ENCODE measurements at regions not wholly inside any gene's neighbourhood (a gene's known extent, or its start where the extent isn't known, plus 50 kb on each side); places are given as distances from the start of the nearest gene placed in this dataset.

DNA sequence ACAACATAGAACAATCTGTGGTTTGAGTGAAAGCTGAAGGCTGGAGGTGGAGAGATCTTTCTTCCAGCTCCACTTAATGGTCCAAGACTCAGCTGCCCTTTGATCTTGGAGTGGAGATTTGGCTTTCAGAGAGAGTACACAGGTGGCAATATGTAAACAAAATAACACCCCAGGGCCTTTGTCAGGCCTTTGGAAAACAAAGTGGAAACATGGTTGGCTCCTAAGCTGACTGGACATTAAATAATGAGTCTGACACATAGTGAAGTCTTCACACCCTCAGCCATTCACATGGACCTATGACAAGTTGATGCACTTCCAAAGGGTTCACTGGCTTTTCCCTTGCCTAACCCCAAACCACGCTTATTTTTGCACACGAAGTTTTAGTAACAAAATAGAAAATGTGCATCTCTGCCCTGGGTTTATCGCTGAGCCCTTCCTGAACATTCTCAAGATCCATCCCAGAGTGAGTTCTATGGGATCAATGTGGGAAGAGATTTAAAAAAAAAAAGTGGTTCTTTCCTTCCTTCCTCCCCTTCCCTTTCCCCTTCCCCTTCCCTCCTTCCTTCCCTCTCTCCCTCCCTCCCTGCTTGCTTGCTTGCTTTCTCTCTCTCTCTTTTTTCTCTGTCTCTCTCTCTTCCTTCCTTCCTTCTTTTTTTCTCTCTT, 201.3 kb upstream of the NT5C1B start:
- Histone ChIP-seq H3K27me3 (ENCODE audit: insufficient read depth, low read depth) (no peaks in the 10 kb centered on the region), H2AFZ (ENCODE audit: low read depth) (no peak overlapping the region), H3K9ac (no peak overlapping the region), H4K20me1 (ENCODE audit: insufficient read depth) (no peaks in the 10 kb centered on the region), H3K79me2 (ENCODE audit: insufficient read depth, low read depth) (no peaks in the 10 kb centered on the region), H3K27ac (no peak overlapping the region), H3K36me3 (ENCODE audit: insufficient read depth) (no peaks in the 10 kb centered on the region), H3K4me2 (no peak overlapping the region), H3K4me3 (IDR thresholded peaks at IDR 0.05; ENCODE audit: insufficient read depth, low read depth, low read length) (no peak overlapping the region), H3K4me1 (ENCODE audit: low read depth, poor library complexity, severe bottlenecking) (no peaks in the 10 kb centered on the region)
- TF ChIP-seq, protein P1, sequence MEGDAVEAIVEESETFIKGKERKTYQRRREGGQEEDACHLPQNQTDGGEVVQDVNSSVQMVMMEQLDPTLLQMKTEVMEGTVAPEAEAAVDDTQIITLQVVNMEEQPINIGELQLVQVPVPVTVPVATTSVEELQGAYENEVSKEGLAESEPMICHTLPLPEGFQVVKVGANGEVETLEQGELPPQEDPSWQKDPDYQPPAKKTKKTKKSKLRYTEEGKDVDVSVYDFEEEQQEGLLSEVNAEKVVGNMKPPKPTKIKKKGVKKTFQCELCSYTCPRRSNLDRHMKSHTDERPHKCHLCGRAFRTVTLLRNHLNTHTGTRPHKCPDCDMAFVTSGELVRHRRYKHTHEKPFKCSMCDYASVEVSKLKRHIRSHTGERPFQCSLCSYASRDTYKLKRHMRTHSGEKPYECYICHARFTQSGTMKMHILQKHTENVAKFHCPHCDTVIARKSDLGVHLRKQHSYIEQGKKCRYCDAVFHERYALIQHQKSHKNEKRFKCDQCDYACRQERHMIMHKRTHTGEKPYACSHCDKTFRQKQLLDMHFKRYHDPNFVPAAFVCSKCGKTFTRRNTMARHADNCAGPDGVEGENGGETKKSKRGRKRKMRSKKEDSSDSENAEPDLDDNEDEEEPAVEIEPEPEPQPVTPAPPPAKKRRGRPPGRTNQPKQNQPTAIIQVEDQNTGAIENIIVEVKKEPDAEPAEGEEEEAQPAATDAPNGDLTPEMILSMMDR (conservative IDR thresholded peaks at IDR 0.05; ENCODE audit: low read depth, low read length) = no peak

DNA sequence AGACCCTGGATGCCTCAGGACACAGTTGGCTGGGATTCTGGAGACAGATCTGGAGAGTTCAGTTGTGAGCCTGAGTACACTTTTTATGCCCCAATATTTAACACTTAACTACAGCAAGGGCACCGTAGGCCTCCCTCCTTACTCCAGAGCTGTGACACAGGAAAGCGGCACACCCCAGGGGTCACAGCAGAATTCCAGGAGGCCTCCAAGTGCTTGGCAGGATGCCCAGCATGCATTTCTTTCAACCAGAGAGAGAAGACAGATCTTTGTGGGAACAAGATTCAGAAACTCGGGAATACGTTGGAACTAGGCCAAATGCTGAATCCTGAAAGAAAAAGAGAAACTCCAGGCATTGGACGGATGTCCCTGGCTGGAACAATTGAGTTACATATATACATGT, 199.2 kb upstream of the NT5C1B start:
- Histone ChIP-seq H3K4me3 (IDR thresholded peaks at IDR 0.05; ENCODE audit: insufficient read depth, low read depth, low read length) (no peak overlapping the region), H3K4me2 (no peak overlapping the region), H3K9ac (no peak overlapping the region), H3K27ac (no peak overlapping the region), H3K27me3 (ENCODE audit: insufficient read depth, low read depth) (no peaks in the 10 kb centered on the region), H3K36me3 (ENCODE audit: insufficient read depth) (no peaks in the 10 kb centered on the region), H2AFZ (ENCODE audit: low read depth) (no peak overlapping the region), H3K79me2 (ENCODE audit: insufficient read depth, low read depth) (no peaks in the 10 kb centered on the region), H3K4me1 (ENCODE audit: low read depth, poor library complexity, severe bottlenecking) (no peaks in the 10 kb centered on the region), H4K20me1 (ENCODE audit: insufficient read depth) (no peaks in the 10 kb centered on the region)
- TF ChIP-seq, protein P1 (conservative IDR thresholded peaks at IDR 0.05; ENCODE audit: low read depth, low read length) = no peak

DNA sequence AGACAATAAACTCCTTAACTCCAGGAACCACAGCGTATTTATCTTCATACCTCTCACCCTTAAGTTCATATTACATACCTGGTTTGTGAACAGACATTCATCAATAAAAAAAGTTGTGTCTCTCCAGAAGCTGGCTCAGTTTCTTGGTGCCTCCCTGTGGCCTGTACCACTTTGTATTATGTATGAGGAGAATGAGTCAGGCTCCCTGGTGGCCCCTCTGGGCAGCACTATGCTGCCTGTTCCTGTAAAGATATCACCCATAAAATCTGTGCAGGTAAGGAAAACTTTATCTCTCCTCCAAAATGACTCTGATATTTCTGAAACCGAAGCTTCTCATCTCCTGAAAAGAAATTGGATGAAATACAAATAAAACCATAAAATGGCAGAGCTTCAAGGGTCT, 198.4 kb upstream of the NT5C1B start:
- Histone ChIP-seq H3K4me2 (no peak overlapping the region), H3K4me3 (IDR thresholded peaks at IDR 0.05; ENCODE audit: insufficient read depth, low read depth, low read length) (no peak overlapping the region), H3K79me2 (ENCODE audit: insufficient read depth, low read depth) (no peaks in the 10 kb centered on the region), H3K9ac (no peak overlapping the region), H3K27ac (no peak overlapping the region), H3K27me3 (ENCODE audit: insufficient read depth, low read depth) (no peaks in the 10 kb centered on the region), H3K36me3 (ENCODE audit: insufficient read depth) (no peaks in the 10 kb centered on the region), H2AFZ (ENCODE audit: low read depth) (no peak overlapping the region), H3K4me1 (ENCODE audit: low read depth, poor library complexity, severe bottlenecking) (no peaks in the 10 kb centered on the region), H4K20me1 (ENCODE audit: insufficient read depth) (no peaks in the 10 kb centered on the region)
- TF ChIP-seq, protein P1 (conservative IDR thresholded peaks at IDR 0.05; ENCODE audit: low read depth, low read length) = no peak

DNA sequence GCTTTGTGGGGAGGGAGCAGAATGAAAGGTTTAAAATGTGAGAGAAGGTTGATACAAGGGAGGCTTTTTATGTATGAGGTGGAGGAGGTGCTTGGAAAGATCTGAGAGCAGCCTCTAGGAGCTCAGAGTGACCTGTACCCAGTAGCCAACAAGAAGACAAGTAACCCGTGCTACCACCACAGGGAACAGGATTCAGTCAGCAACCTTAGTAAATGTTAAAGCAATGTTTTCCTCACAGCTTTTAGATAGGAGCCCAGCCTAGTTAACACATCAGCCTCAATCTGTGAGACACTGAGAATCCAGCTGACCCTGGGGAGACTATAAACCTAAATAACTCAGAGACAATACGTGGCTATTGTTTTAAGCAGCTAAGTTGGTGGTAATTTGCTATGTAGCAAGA, 194.9 kb upstream of the NT5C1B start:
- Histone ChIP-seq H3K4me3 (IDR thresholded peaks at IDR 0.05; ENCODE audit: insufficient read depth, low read depth, low read length) (no peak overlapping the region), H3K4me1 (ENCODE audit: low read depth, poor library complexity, severe bottlenecking) (no peaks in the 10 kb centered on the region), H3K36me3 (ENCODE audit: insufficient read depth) (no peaks in the 10 kb centered on the region), H3K79me2 (ENCODE audit: insufficient read depth, low read depth) (no peaks in the 10 kb centered on the region), H2AFZ (ENCODE audit: low read depth) (no peak overlapping the region), H3K9ac (no peak overlapping the region), H4K20me1 (ENCODE audit: insufficient read depth) (no peaks in the 10 kb centered on the region), H3K4me2 (no peak overlapping the region), H3K27me3 (ENCODE audit: insufficient read depth, low read depth) (no peaks in the 10 kb centered on the region), H3K27ac (no peak overlapping the region)
- TF ChIP-seq, protein P1 (conservative IDR thresholded peaks at IDR 0.05; ENCODE audit: low read depth, low read length) = no peak
